Stimulated activated naive B cell treated with anti-CD40 and anti-IgM and Interleukin-4, amounts not matched to agents 10 μg/mL and 1 μg/mL and 100 μg/mL, for 72 hours (primary cell): ENCODE measurements at regions not wholly inside any gene's neighbourhood (a gene's known extent, or its start where the extent isn't known, plus 50 kb on each side); places are given as distances from the start of the nearest gene placed in this dataset.

Experiments
- ATAC-seq, 2 donors: fragments of 150-1000 bp; cut with Tn5 transposase; replicated peaks; 2 replicates each; pipeline ENCODE4 v1.10.0; 2021; ENCODE audit warnings: moderate library complexity in 1 of 2
- DNase-seq: peaks from one replicate; pipeline ENCODE4 v3.0.0; 2021
- H3K27ac Mint-ChIP-seq: one replicate; pipeline ENCODE4 v1.8.0; 2022; ENCODE audit warnings: mild to moderate bottlenecking, mixed read lengths
- H3K27me3 Mint-ChIP-seq, 2 donors: one replicate each; pipeline ENCODE4 v1.8.0; 2022; ENCODE audit warnings: mixed read lengths in 2 of 2
- H3K36me3 Mint-ChIP-seq, 2 donors: one replicate each; pipeline ENCODE4 v1.8.0; 2022; ENCODE audit warnings: mixed read lengths in 2 of 2, mild to moderate bottlenecking in 1 of 2
- H3K4me1 Mint-ChIP-seq, 2 donors: one replicate each; pipeline ENCODE4 v1.8.0; 2022; ENCODE audit warnings: mixed read lengths in 2 of 2, mild to moderate bottlenecking in 1 of 2
- H3K4me3 Mint-ChIP-seq, 2 donors: one replicate each; pipeline ENCODE4 v1.8.0; 2022; ENCODE audit warnings: mild to moderate bottlenecking in 2 of 2, mixed read lengths in 2 of 2, moderate library complexity in 1 of 2
- H3K9me3 Mint-ChIP-seq, 2 donors: one replicate each; pipeline ENCODE4 v1.8.0; 2022; ENCODE audit warnings: mixed read lengths in 2 of 2, mild to moderate bottlenecking in 1 of 2

GRCh38 chr10:6766131-6766801 is 186.2 kb upstream of the PRKCQ start:
- no peak for ATAC-seq
- Mint-ChIP-seq H3K27me3 (peaks cover 10 to 20% of the 10 kb centered on the region in 2 donors), H3K36me3 (no peaks in the 10 kb centered on the region), H3K4me3 (no peak overlapping the region), H3K4me1 (no peaks in the 10 kb centered on the region), H3K9me3 (peaks cover 1 to 9% of the 10 kb centered on the region in 2 donors), H3K27ac (no peak overlapping the region)
- DNase-seq: no peak

- Mint-ChIP-seq H3K27me3 (peaks cover 15 to 34% of the 10 kb centered on the region in 2 donors), H3K4me1 (no peaks in the 10 kb centered on the region), H3K36me3 (no peaks in the 10 kb centered on the region), H3K4me3 (no peak overlapping the region), H3K9me3 (no peaks in the 10 kb centered on the region), H3K27ac (no peak overlapping the region)
- ATAC-seq (no peak), DNase-seq (no peak)
Measured at GRCh38 chr10:6763423-6763822, 183.3 kb upstream of the PRKCQ start.

GRCh38 chr10:6763001-6763400 is 182.9 kb upstream of the PRKCQ start:
- H3K9me3 Mint-ChIP-seq: no peaks in the 10 kb centered on the region
- no peak overlapping the region for H3K4me3 Mint-ChIP-seq
- no peak overlapping the region for H3K27ac Mint-ChIP-seq
- peaks cover 16 to 37% of the 10 kb centered on the region in 2 donors for H3K27me3 Mint-ChIP-seq
- H3K4me1 Mint-ChIP-seq: no peaks in the 10 kb centered on the region
- ATAC-seq (no peak), DNase-seq (no peak)
- no peaks in the 10 kb centered on the region for H3K36me3 Mint-ChIP-seq

- no peak for ATAC-seq
- no peaks in the 10 kb centered on the region for H3K36me3 Mint-ChIP-seq
- H3K4me3 Mint-ChIP-seq: no peak overlapping the region
- no peaks in the 10 kb centered on the region for H3K9me3 Mint-ChIP-seq
- H3K4me1 Mint-ChIP-seq: peaks cover 0 to 6% of the 10 kb centered on the region in 2 donors
- peaks cover 30 to 44% of the 10 kb centered on the region in 2 donors for H3K27me3 Mint-ChIP-seq
- no peak for DNase-seq
- no peak overlapping the region for H3K27ac Mint-ChIP-seq
Measured at GRCh38 chr10:6759961-6760360, 179.9 kb upstream of the PRKCQ start.

- Mint-ChIP-seq H3K4me3 (no peak overlapping the region), H3K9me3 (no peaks in the 10 kb centered on the region), H3K36me3 (no peaks in the 10 kb centered on the region), H3K27ac (no peak overlapping the region), H3K27me3 (peaks cover 28 to 44% of the 10 kb centered on the region in 2 donors), H3K4me1 (peaks cover 0 to 6% of the 10 kb centered on the region in 2 donors)
- no peak for DNase-seq
- peak; percentile 40 to 53 for ATAC-seq
Measured at GRCh38 chr10:6757158-6757557, 177.1 kb upstream of the PRKCQ start.

GRCh38 chr10:6756716-6757115 is 176.6 kb upstream of the PRKCQ start:
- Mint-ChIP-seq H3K4me1 (peaks cover 0 to 6% of the 10 kb centered on the region in 2 donors), H3K9me3 (no peaks in the 10 kb centered on the region), H3K4me3 (no peak overlapping the region), H3K27me3 (peaks cover 28 to 43% of the 10 kb centered on the region in 2 donors), H3K36me3 (no peaks in the 10 kb centered on the region), H3K27ac (no peak overlapping the region)
- ATAC-seq: no peak
- no peak for DNase-seq

GRCh38 chr10:6755781-6756460 is 175.8 kb upstream of the PRKCQ start:
- Mint-ChIP-seq H3K4me3 (no peak overlapping the region), H3K27me3 (peaks cover 24 to 41% of the 10 kb centered on the region in 2 donors), H3K9me3 (peaks cover 5% of the 10 kb centered on the region in 2 donors), H3K4me1 (peaks cover 0 to 6% of the 10 kb centered on the region in 2 donors), H3K27ac (no peak overlapping the region), H3K36me3 (peaks cover 4% of the 10 kb centered on the region in 2 donors)
- DNase-seq: no peak
- ATAC-seq: peak; percentile 80 to 81

GRCh38 chr10:6753644-6754043 is 173.6 kb upstream of the PRKCQ start:
- no peak overlapping the region for H3K4me3 Mint-ChIP-seq
- peaks cover 0 to 6% of the 10 kb centered on the region in 2 donors for H3K4me1 Mint-ChIP-seq
- peaks cover 26 to 35% of the 10 kb centered on the region in 2 donors for H3K27me3 Mint-ChIP-seq
- no peak overlapping the region for H3K27ac Mint-ChIP-seq
- no peak for ATAC-seq
- no peak for DNase-seq
- H3K9me3 Mint-ChIP-seq: peaks cover 9 to 14% of the 10 kb centered on the region in 2 donors
- peaks cover 4 to 7% of the 10 kb centered on the region in 2 donors for H3K36me3 Mint-ChIP-seq

- Mint-ChIP-seq H3K27ac (no peak overlapping the region), H3K27me3 (peaks cover 21 to 30% of the 10 kb centered on the region in 2 donors), H3K9me3 (peaks cover 9 to 14% of the 10 kb centered on the region in 2 donors), H3K36me3 (peaks cover 4 to 7% of the 10 kb centered on the region in 2 donors), H3K4me1 (no peaks in the 10 kb centered on the region), H3K4me3 (no peak overlapping the region)
- DNase-seq (no peak), ATAC-seq (no peak)
Measured at GRCh38 chr10:6751363-6751762, 171.3 kb upstream of the PRKCQ start.

GRCh38 chr10:6748981-6749635 is 169.0 kb upstream of the PRKCQ start:
- H3K4me1 Mint-ChIP-seq: no peaks in the 10 kb centered on the region

GRCh38 chr10:6748029-6748428 is 168.0 kb upstream of the PRKCQ start:
- no peak for DNase-seq
- H3K27ac Mint-ChIP-seq: no peak overlapping the region
- H3K27me3 Mint-ChIP-seq: peaks cover 17 to 22% of the 10 kb centered on the region in 2 donors
- H3K9me3 Mint-ChIP-seq: peaks cover 9 to 14% of the 10 kb centered on the region in 2 donors
- H3K4me1 Mint-ChIP-seq: no peaks in the 10 kb centered on the region
- no peak for ATAC-seq
- H3K4me3 Mint-ChIP-seq: no peak overlapping the region
- H3K36me3 Mint-ChIP-seq: peaks cover 4 to 7% of the 10 kb centered on the region in 2 donors

More at GRCh38 chr10:6748981-6749635, 169.0 kb upstream of the PRKCQ start:
- DNase-seq: no peak
- Mint-ChIP-seq H3K9me3 (peaks cover 9 to 14% of the 10 kb centered on the region in 2 donors), H3K4me3 (no peak overlapping the region), H3K27me3 (peaks cover 20 to 29% of the 10 kb centered on the region in 2 donors), H3K36me3 (peaks cover 4 to 7% of the 10 kb centered on the region in 2 donors), H3K27ac (no peak overlapping the region)
- ATAC-seq: no peak

GRCh38 chr10:6746782-6747181 is 166.7 kb upstream of the PRKCQ start:
- Mint-ChIP-seq H3K4me1 (no peaks in the 10 kb centered on the region), H3K4me3 (no peak overlapping the region), H3K27me3 (peaks cover 22 to 25% of the 10 kb centered on the region in 2 donors), H3K36me3 (peaks cover 4 to 7% of the 10 kb centered on the region in 2 donors), H3K27ac (no peak overlapping the region), H3K9me3 (peaks cover 9 to 14% of the 10 kb centered on the region in 2 donors)
- DNase-seq (no peak), ATAC-seq (no peak)

GRCh38 chr10:6743291-6743849 is 163.3 kb upstream of the PRKCQ start:
- no peaks in the 10 kb centered on the region for H3K36me3 Mint-ChIP-seq

GRCh38 chr10:6741541-6741941 is 161.5 kb upstream of the PRKCQ start:
- peaks cover 14 to 33% of the 10 kb centered on the region in 2 donors for H3K27me3 Mint-ChIP-seq
- H3K4me1 Mint-ChIP-seq: peaks cover 0 to 4% of the 10 kb centered on the region in 2 donors
- no peaks in the 10 kb centered on the region for H3K36me3 Mint-ChIP-seq
- no peak for ATAC-seq
- DNase-seq: no peak
- no peaks in the 10 kb centered on the region for H3K9me3 Mint-ChIP-seq
- no peak overlapping the region for H3K4me3 Mint-ChIP-seq
- no peak overlapping the region for H3K27ac Mint-ChIP-seq

More at GRCh38 chr10:6743291-6743849, 163.3 kb upstream of the PRKCQ start:
- Mint-ChIP-seq H3K9me3 (no peaks in the 10 kb centered on the region), H3K4me1 (peaks cover 0 to 2% of the 10 kb centered on the region in 2 donors), H3K27me3 (peaks cover 18 to 34% of the 10 kb centered on the region in 2 donors), H3K4me3 (no peak overlapping the region), H3K27ac (no peak overlapping the region)
- ATAC-seq (no peak), DNase-seq (no peak)
